ENCODE measurements at regions not wholly inside any gene's neighbourhood (a gene's known extent, or its start where the extent isn't known, plus 50 kb on each side); places are given as distances from the start of the nearest gene placed in this dataset.

DNA sequence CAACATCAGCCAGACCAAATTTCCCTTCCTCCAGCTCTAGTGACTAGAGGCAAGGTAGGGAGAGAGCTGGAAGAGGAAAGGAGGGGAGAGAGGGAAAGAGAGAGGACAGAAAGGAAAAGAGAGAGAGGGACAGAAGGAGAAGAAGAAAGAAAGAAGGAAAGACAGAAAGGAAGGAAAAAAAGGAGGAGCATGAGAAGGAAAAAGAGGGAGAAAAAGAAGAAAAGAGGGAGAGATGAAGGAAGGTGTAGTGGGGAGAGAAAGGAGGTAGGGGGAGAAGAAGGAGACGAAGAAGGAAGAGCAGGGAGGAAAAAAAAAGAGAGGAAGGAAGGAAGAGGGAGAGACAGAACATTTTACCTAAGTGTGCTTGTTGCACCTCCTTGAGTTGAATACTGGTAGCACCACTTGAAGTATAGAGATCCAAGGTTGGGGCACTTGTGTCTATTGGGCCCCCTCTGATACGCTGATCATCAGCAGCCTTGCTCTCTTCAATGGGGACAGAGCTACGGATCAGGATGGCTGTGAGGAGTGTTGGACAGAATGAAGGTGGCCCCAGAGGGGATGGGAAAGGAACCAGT lies 232.5 kb downstream of the SUDS3 start:
- H3K27ac ChIP-seq: no peak overlapping the region
- no peak for DNase-seq
- H3K4me1 ChIP-seq: no peaks in the 10 kb centered on the region
- WGBS, 2 donors: 64 to 67% methylated on average over 3 of the region's 3 CpGs
- no peaks in the 10 kb centered on the region for H3K36me3 ChIP-seq (ENCODE audit: low read depth, missing control alignments)
- intact Hi-C loops (cut with DNase I; ENCODE audit: low total_unique reads): no loop called here
- no peak overlapping the region for H3K4me3 ChIP-seq
- H3K27me3 ChIP-seq: no peaks in the 10 kb centered on the region
- H3K9me3 ChIP-seq: no peaks in the 10 kb centered on the region
- TF ChIP-seq, protein P1, sequence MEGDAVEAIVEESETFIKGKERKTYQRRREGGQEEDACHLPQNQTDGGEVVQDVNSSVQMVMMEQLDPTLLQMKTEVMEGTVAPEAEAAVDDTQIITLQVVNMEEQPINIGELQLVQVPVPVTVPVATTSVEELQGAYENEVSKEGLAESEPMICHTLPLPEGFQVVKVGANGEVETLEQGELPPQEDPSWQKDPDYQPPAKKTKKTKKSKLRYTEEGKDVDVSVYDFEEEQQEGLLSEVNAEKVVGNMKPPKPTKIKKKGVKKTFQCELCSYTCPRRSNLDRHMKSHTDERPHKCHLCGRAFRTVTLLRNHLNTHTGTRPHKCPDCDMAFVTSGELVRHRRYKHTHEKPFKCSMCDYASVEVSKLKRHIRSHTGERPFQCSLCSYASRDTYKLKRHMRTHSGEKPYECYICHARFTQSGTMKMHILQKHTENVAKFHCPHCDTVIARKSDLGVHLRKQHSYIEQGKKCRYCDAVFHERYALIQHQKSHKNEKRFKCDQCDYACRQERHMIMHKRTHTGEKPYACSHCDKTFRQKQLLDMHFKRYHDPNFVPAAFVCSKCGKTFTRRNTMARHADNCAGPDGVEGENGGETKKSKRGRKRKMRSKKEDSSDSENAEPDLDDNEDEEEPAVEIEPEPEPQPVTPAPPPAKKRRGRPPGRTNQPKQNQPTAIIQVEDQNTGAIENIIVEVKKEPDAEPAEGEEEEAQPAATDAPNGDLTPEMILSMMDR (IDR thresholded peaks at IDR 0.05): no peak
- no peak for TF ChIP-seq POLR2A (IDR thresholded peaks at IDR 0.05)

- 38 to 55% methylated on average over 9 of the region's 9 CpGs for WGBS, 2 donors
- TF ChIP-seq POLR2A (IDR thresholded peaks at IDR 0.05): no peak
- TF ChIP-seq, protein P1 (IDR thresholded peaks at IDR 0.05): no peak
- H3K36me3 ChIP-seq (ENCODE audit: low read depth, missing control alignments): no peaks in the 10 kb centered on the region
- intact Hi-C loops (cut with DNase I; ENCODE audit: low total_unique reads): no loop called here
- no peaks in the 10 kb centered on the region for H3K9me3 ChIP-seq
- no peaks in the 10 kb centered on the region for H3K27me3 ChIP-seq
- no peak for DNase-seq
- no peaks in the 10 kb centered on the region for H3K4me1 ChIP-seq
- no peak overlapping the region for H3K27ac ChIP-seq
- no peak overlapping the region for H3K4me3 ChIP-seq
Observed at GRCh38 chr12:118611295-118611694, 234.9 kb downstream of the SUDS3 start.

DNA sequence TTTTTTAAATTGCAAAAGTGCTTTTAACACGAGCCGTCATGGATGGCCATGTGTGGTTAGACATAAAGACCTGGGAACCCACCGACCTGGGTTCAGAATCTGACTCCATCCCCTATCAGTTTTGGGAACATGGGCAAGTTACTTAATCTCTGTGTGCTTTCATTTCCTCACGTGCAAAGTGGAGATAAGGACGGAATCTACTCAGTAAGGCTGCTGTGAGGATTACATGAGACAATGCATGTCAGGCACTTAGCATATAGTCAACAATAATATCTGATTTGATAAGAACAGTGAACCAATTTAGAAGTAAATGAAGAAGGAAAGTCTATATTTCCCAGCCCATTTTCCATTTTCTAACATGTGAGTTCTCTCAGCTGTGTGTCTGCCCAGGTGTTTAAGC lies 235.4 kb downstream of the SUDS3 start:
- H3K27ac ChIP-seq: no peak overlapping the region
- intact Hi-C loops (cut with DNase I; ENCODE audit: low total_unique reads): no loop called here

DNA sequence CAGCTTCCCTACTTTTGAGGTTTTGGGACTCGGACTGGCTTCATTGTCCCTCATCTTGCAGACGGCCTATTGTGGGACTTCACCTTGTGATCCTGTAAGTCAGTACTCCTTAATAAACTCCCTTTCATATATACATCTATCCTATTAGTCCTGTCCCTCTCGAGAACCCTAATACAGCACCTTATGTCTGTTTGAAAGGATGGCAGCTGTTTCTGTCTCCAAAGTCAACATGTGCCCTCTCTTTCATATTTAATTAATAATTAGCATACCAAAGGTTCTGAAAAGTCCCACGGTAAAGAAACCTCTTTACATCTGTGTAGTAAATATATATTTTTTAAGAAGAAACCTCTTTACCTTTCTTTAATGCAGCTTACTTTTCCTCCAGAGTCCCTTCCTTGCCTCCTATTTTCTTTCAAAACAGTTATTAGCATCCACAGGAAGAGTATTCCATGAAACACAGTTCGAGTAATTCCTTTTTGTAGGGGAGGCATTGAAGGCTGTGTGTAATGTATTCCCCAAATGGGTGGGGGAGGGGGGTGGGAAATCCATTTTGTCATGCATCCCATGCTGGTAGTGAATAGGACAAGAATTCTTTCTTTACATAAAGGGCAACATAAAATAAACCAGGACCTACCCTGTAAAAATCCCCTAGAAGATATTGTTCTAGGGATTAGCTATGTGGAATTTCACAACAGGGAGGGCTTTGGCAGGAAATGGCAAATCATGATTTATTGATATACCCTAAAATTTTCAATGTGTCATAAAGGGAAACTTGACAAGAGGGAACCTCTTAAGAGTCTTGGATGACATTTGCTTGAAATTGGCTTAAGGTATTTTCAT lies 241.5 kb downstream of the SUDS3 start:
- intact Hi-C loops (cut with DNase I; ENCODE audit: low total_unique reads): no loop called here
- no peak for TF ChIP-seq POLR2A (IDR thresholded peaks at IDR 0.05)
- TF ChIP-seq, protein P1 (IDR thresholded peaks at IDR 0.05): no peak
- no peaks in the 10 kb centered on the region for H3K4me1 ChIP-seq
- no peak overlapping the region for H3K4me3 ChIP-seq
- no peak overlapping the region for H3K27ac ChIP-seq
- WGBS, 2 donors: 52 to 60% methylated on average over 5 of the region's 5 CpGs
- no peaks in the 10 kb centered on the region for H3K36me3 ChIP-seq (ENCODE audit: low read depth, missing control alignments)
- no peaks in the 10 kb centered on the region for H3K27me3 ChIP-seq
- no peak for DNase-seq
- H3K9me3 ChIP-seq: no peaks in the 10 kb centered on the region

More for the DNA sequence above, 235.4 kb downstream of the SUDS3 start:
- no peak for TF ChIP-seq POLR2A (IDR thresholded peaks at IDR 0.05)
- TF ChIP-seq, protein P1 (IDR thresholded peaks at IDR 0.05): no peak
- no peaks in the 10 kb centered on the region for H3K4me1 ChIP-seq
- H3K36me3 ChIP-seq (ENCODE audit: low read depth, missing control alignments): no peaks in the 10 kb centered on the region
- WGBS, 2 donors: 75 to 83% methylated on average over 5 of the region's 5 CpGs
- no peaks in the 10 kb centered on the region for H3K27me3 ChIP-seq
- no peak for DNase-seq
- no peaks in the 10 kb centered on the region for H3K9me3 ChIP-seq
- H3K4me3 ChIP-seq: no peak overlapping the region
